HCT116 (cell line): ENCODE measurements at regions not wholly inside any gene's neighbourhood (a gene's known extent, or its start where the extent isn't known, plus 50 kb on each side); places are given as distances from the start of the nearest gene placed in this dataset.

Source experiments
- ATAC-seq: fragments of 200-7000 bp; cut with Tn5 transposase; 2 replicates; pipeline ENCODE4 v1.9.1; 2020; ENCODE audit warnings: mild to moderate bottlenecking, moderate library complexity
- BruUV-seq: library from RNA; stranded (reverse); fragments of 400-500 nt; replicated peaks from 2 replicates; lab custom pipeline; 2021; lab: Mats Ljungman, UMichigan
- CTCF ChIA-PET: fragments of 300-600 bp; sonication (Branson Sonifier 250); formaldehyde crosslinking; loops from one replicate; lab custom pipeline; 2021; ENCODE audit warnings: antibody characterized with exemption; lab: Charles Lee
- POLR2A ChIA-PET: fragments of 300-600, 350-600 bp; sonication (Branson Sonifier 250); formaldehyde crosslinking; loops from one replicate; lab custom pipeline; 2021; ENCODE audit warnings: antibody characterized with exemption; lab: Charles Lee
- RAD21 ChIA-PET, 2 experiments: fragments of 300-600 bp; sonication (Branson Sonifier 250); formaldehyde crosslinking; loops; one replicate each; lab custom pipeline; 2023; ENCODE audit warnings: low total read pairs in 2 of 2; ENCODE audit not compliant: uncharacterized antibody in 2 of 2, unreplicated experiment in 2 of 2, low non-redundant PET in 1 of 2; lab: Charles Lee
- DNase-seq: peaks from one replicate; pipeline ENCODE4 v3.0.0-alpha.2; 2010; ENCODE audit warnings: low read depth, low spot score
- H2AFZ ChIP-seq: fragments of 200-600 bp; shearing (Covaris generic), sonication (generic); 2 replicates; pipeline ENCODE4 v1.6.1; 2017; ENCODE audit warnings: low read depth, mixed run types, mixed read lengths, antibody characterized with exemption, low read length; ENCODE audit not compliant: poor library complexity, severe bottlenecking
- H3K27ac ChIP-seq: 2 replicates; pipeline ENCODE4 v1.5.1; 2012; ENCODE audit warnings: low read depth, low read length
- H3K27me3 ChIP-seq: fragments of 200-600 bp; sonication (generic); 2 replicates; pipeline ENCODE4 v1.6.1; 2016; ENCODE audit warnings: mixed run types, low read length, mixed read lengths; ENCODE audit not compliant: insufficient read depth
- H3K36me3 ChIP-seq, 2 experiments: fragments of 200-500 bp in 1 of 2; fragments of 200-600 bp in 1 of 2; sonication (Bioruptor generic) in 1 of 2; sonication (generic) in 1 of 2; 2 replicates each; pipeline versions ENCODE4 v1.5.1 to v1.6.1; 2014 to 2016; ENCODE audit warnings: low read length in 2 of 2, inconsistent platforms in 1 of 2, mixed read lengths in 1 of 2, mixed run types in 1 of 2; ENCODE audit not compliant: insufficient read depth in 2 of 2, control insufficient read depth in 1 of 2
- H3K4me1 ChIP-seq, 2 experiments: fragments of 200-600 bp in 1 of 2; sonication (generic) in 1 of 2; 2 replicates each; pipeline versions ENCODE4 v1.5.1 to v1.6.1; 2012 to 2017; ENCODE audit warnings: low read length in 2 of 2, inconsistent platforms in 1 of 2, mild to moderate bottlenecking in 1 of 2, mixed read lengths in 1 of 2, mixed run types in 1 of 2, moderate library complexity in 1 of 2; ENCODE audit not compliant: insufficient read depth in 2 of 2, control insufficient read depth in 1 of 2
- H3K4me2 ChIP-seq: fragments of 200-600 bp; sonication (generic); 2 replicates; pipeline ENCODE4 v1.6.1; 2017; ENCODE audit warnings: mixed run types, low read length, mixed read lengths
- H3K4me3 ChIP-seq, 2 experiments: fragments of 200-600 bp in 1 of 2; sonication (generic) in 1 of 2; replicated peaks in 1 of 2; 2 replicates each; pipeline ENCODE4 v1.5.1; 2011 to 2016; ENCODE audit warnings: low read length in 2 of 2, control low read depth in 1 of 2, low read depth in 1 of 2, mild to moderate bottlenecking in 1 of 2, mixed read lengths in 1 of 2, mixed run types in 1 of 2
- H3K79me2 ChIP-seq: fragments of 200-600 bp; sonication (generic); 2 replicates; pipeline ENCODE4 v1.6.1; 2017; ENCODE audit warnings: mild to moderate bottlenecking, mixed run types, low read length, moderate library complexity, mixed read lengths; ENCODE audit not compliant: insufficient read depth
- H3K9ac ChIP-seq: fragments of 200-600 bp; sonication (generic); 2 replicates; pipeline ENCODE4 v1.6.1; 2016; ENCODE audit warnings: low read length, mixed read lengths
- H3K9me2 ChIP-seq: fragments of 200-600 bp; sonication (generic), shearing (Covaris generic); 2 replicates; pipeline ENCODE4 v1.6.1; 2017; ENCODE audit warnings: mixed run types, mild to moderate bottlenecking, moderate library complexity; ENCODE audit not compliant: insufficient read depth
- H3K9me3 ChIP-seq, 2 experiments: fragments of 200-500 bp in 1 of 2; fragments of 200-600 bp in 1 of 2; sonication (Bioruptor generic) in 1 of 2; sonication (generic) in 1 of 2; 2 replicates each; pipeline ENCODE4 v1.6.1; 2014 to 2017; ENCODE audit warnings: low read length in 2 of 2, mixed read lengths in 2 of 2, inconsistent platforms in 1 of 2, low read depth in 1 of 2, mild to moderate bottlenecking in 1 of 2, mixed run types in 1 of 2, moderate library complexity in 1 of 2; ENCODE audit not compliant: control insufficient read depth in 1 of 2, insufficient read depth in 1 of 2
- H4K20me1 ChIP-seq: fragments of 200-600 bp; sonication (generic), shearing (Covaris generic); 2 replicates; pipeline ENCODE4 v1.6.1; 2017; ENCODE audit warnings: mixed run types, mild to moderate bottlenecking, moderate library complexity; ENCODE audit not compliant: insufficient read depth
- ATF3 ChIP-seq: IDR thresholded peaks from 2 replicates; pipeline ENCODE4 v1.6.1; 2012
- CEBPB ChIP-seq: IDR thresholded peaks from 2 replicates; pipeline ENCODE4 v1.6.1; 2012; ENCODE audit warnings: low read depth
- EGR1 ChIP-seq: IDR thresholded peaks from 2 replicates; pipeline ENCODE4 v1.6.1; 2012; ENCODE audit warnings: low read depth
- ELF1 ChIP-seq: IDR thresholded peaks from 2 replicates; pipeline ENCODE4 v1.6.1; 2012; ENCODE audit warnings: low read depth, borderline replicate concordance
- EZH2 ChIP-seq: fragments of 200-600 bp; sonication (generic); IDR thresholded peaks from 2 replicates; pipeline ENCODE4 v1.6.1; 2017; ENCODE audit warnings: antibody characterized with exemption, mixed run types
- JUND ChIP-seq: IDR thresholded peaks from 2 replicates; pipeline ENCODE4 v1.6.1; 2012
- POLR2A ChIP-seq: IDR thresholded peaks from 2 replicates; pipeline ENCODE4 v1.7.0; 2011; ENCODE audit warnings: borderline replicate concordance; ENCODE audit not compliant: insufficient read depth, insufficient read length; ENCODE audit errors: extremely low read depth
- POLR2AphosphoS5 ChIP-seq: IDR thresholded peaks from 2 replicates; pipeline ENCODE4 v1.6.1; 2011; ENCODE audit warnings: mild to moderate bottlenecking, low read depth, low read length, moderate library complexity
- RAD21 ChIP-seq: IDR thresholded peaks from 2 replicates; pipeline ENCODE4 v1.6.1; 2012; ENCODE audit warnings: low read depth, mild to moderate bottlenecking
- REST ChIP-seq: IDR thresholded peaks from 2 replicates; pipeline ENCODE4 v1.6.1; 2012; ENCODE audit warnings: low read depth
- SIN3A ChIP-seq: IDR thresholded peaks from 2 replicates; pipeline ENCODE4 v1.6.1; 2012; ENCODE audit warnings: low read depth
- SP1 ChIP-seq: IDR thresholded peaks from 2 replicates; pipeline ENCODE4 v1.6.1; 2012; ENCODE audit warnings: low read depth
- SRF ChIP-seq: IDR thresholded peaks from 2 replicates; pipeline ENCODE4 v1.6.1; 2012; ENCODE audit warnings: low read depth
- TCF7L2 ChIP-seq: IDR thresholded peaks from 2 replicates; pipeline ENCODE4 v1.7.0; 2011; ENCODE audit warnings: borderline replicate concordance, inconsistent platforms; ENCODE audit not compliant: insufficient read depth, insufficient read length; ENCODE audit errors: extremely low read depth
- ZBTB33 ChIP-seq: IDR thresholded peaks from 2 replicates; pipeline ENCODE4 v1.6.1; 2011; ENCODE audit warnings: mild to moderate bottlenecking, low read length, moderate library complexity; ENCODE audit not compliant: insufficient replicate concordance; ENCODE audit errors: extremely low read depth
- intact Hi-C: fragments of 100-400 bp; cut with micrococcal nuclease; formaldehyde crosslinking; loops from 2 replicates; pipeline ENCODE4 v1.10.0; 2022
- TF ChIP-seq, protein P1 (sequence below): IDR thresholded peaks from 2 replicates; pipeline ENCODE4 v1.6.1; 2012

DNA sequence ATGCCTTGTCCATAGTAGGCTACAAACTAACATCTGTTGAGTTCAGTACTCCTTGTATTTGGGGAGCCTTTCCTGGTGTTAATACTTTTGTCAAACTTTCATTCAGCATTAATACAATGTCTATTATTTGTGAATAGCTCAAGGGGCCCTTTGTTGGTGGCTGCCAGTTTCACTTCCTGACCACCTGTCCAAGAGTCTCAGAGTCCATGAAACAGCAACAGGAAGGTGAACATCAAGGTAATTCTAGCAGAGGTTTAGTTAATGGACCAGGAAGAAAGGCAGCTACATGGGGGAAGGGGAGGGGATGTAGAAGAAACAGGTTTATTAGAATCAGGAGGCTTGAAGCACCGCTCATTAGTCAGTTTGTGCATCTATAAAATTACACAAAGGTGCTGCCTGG is 386.9 kb downstream of the PDCD6IP start (continued):
- TF ChIP-seq REST (no peak), EZH2 (no peak), SRF (no peak), ZBTB33 (no peak)

DNA sequence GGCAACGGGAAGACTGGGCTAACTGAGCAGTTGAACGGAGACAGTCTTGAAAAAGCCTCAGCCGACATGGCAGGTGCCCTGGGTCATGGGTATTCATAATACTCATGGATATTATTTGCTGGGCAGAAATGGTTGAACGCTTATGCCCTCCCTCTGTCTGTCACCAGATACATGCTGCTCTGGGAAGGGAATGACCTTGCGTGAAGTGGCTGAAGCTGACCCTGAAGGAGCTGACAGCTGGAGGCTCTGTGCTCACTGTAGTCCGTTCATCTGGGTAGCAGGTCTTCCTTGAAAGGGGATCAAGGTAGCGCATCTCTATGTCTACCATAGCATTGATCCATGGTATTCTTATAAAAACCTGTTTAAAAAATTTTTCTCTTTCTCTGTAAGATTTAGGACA is 390.7 kb downstream of the PDCD6IP start:
- Histone ChIP-seq H3K36me3 (no peaks in the 10 kb centered on the region), H3K9me2 (no peaks in the 10 kb centered on the region), H3K4me1 (no peaks in the 10 kb centered on the region), H3K9me3 (no peaks in the 10 kb centered on the region), H3K79me2 (no peaks in the 10 kb centered on the region), H3K4me3 (no peak overlapping the region), H2AFZ (no peak overlapping the region), H3K27ac (no peak overlapping the region), H4K20me1 (no peaks in the 10 kb centered on the region), H3K27me3 (peaks cover 3% of the 10 kb centered on the region)
- no TSS peak for BruUV-seq
- ChIA-PET RAD21 (no interaction called here), POLR2A (no interaction called here), CTCF (no interaction called here)
- intact Hi-C loops = no loop called here
- ATAC-seq = no peak
- no peak for TF ChIP-seq EZH2
- no peak for TF ChIP-seq RAD21
- no peak for TF ChIP-seq SRF
- no peak for TF ChIP-seq JUND
- TF ChIP-seq, protein P1, sequence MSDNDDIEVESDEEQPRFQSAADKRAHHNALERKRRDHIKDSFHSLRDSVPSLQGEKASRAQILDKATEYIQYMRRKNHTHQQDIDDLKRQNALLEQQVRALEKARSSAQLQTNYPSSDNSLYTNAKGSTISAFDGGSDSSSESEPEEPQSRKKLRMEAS = no peak
- no peak for TF ChIP-seq ELF1
- no peak for TF ChIP-seq REST
- TF ChIP-seq ATF3 = no peak
- TF ChIP-seq POLR2AphosphoS5 = no peak
- TF ChIP-seq SP1 = no peak
- no peak for TF ChIP-seq TCF7L2
- TF ChIP-seq EGR1 = no peak
- TF ChIP-seq CEBPB = no peak
- TF ChIP-seq SIN3A = no peak
- no peak for TF ChIP-seq POLR2A
- TF ChIP-seq, all 23 proteins: peak for 0
- no peak overlapping the region for H3K9ac ChIP-seq
- H3K4me2 ChIP-seq = no peak overlapping the region
- no peak for DNase-seq
